ENCODE measurements at regions not wholly inside any gene's neighbourhood (a gene's known extent, or its start where the extent isn't known, plus 50 kb on each side); places are given as distances from the start of the nearest gene placed in this dataset.

GRCh38 chr3:24670871-24671270, 176.2 kb upstream of the THRB start:
- DNase-seq (ENCODE audit: low spot score), result no peak
- in situ Hi-C loops (cut with MboI; ENCODE audit: low pct_unique_long_range_greater_than_20kb, low sequenced_read_pairs, unreplicated experiment), result no loop called here

GRCh38 chr3:24673596-24673995, 178.9 kb upstream of the THRB start:
- TF ChIP-seq CTCF (IDR thresholded peaks at IDR 0.05; ENCODE audit: extremely low read depth, insufficient read depth, missing control alignments), result no peak
- in situ Hi-C loops (cut with MboI; ENCODE audit: low pct_unique_long_range_greater_than_20kb, low sequenced_read_pairs, unreplicated experiment), result no loop called here

More at GRCh38 chr3:24670871-24671270, 176.2 kb upstream of the THRB start:
- no peak for TF ChIP-seq CTCF (IDR thresholded peaks at IDR 0.05; ENCODE audit: extremely low read depth, insufficient read depth, missing control alignments)

GRCh38 chr3:24674261-24674660, 179.6 kb upstream of the THRB start:
- DNase-seq (ENCODE audit: low spot score), result no peak
- in situ Hi-C loops (cut with MboI; ENCODE audit: low pct_unique_long_range_greater_than_20kb, low sequenced_read_pairs, unreplicated experiment), result no loop called here
- TF ChIP-seq CTCF (IDR thresholded peaks at IDR 0.05; ENCODE audit: extremely low read depth, insufficient read depth, missing control alignments), result no peak

More at GRCh38 chr3:24673596-24673995, 178.9 kb upstream of the THRB start:
- no peak for DNase-seq (ENCODE audit: low spot score)

GRCh38 chr3:24678021-24678420, 183.4 kb upstream of the THRB start:
- DNase-seq (ENCODE audit: low spot score), result no peak
- TF ChIP-seq CTCF (IDR thresholded peaks at IDR 0.05; ENCODE audit: extremely low read depth, insufficient read depth, missing control alignments), result no peak
- in situ Hi-C loops (cut with MboI; ENCODE audit: low pct_unique_long_range_greater_than_20kb, low sequenced_read_pairs, unreplicated experiment), result no loop called here

GRCh38 chr3:24678421-24678865, 183.8 kb upstream of the THRB start:
- no peak for TF ChIP-seq CTCF (IDR thresholded peaks at IDR 0.05; ENCODE audit: extremely low read depth, insufficient read depth, missing control alignments)
- in situ Hi-C loops (cut with MboI; ENCODE audit: low pct_unique_long_range_greater_than_20kb, low sequenced_read_pairs, unreplicated experiment), result no loop called here
- no peak for DNase-seq (ENCODE audit: low spot score)

GRCh38 chr3:24679429-24679828, 184.8 kb upstream of the THRB start:
- in situ Hi-C loops (cut with MboI; ENCODE audit: low pct_unique_long_range_greater_than_20kb, low sequenced_read_pairs, unreplicated experiment), result no loop called here

More at GRCh38 chr3:24679429-24679828, 184.8 kb upstream of the THRB start:
- no peak for TF ChIP-seq CTCF (IDR thresholded peaks at IDR 0.05; ENCODE audit: extremely low read depth, insufficient read depth, missing control alignments)
- DNase-seq (ENCODE audit: low spot score), result no peak

All from GM13977 (cell line).